CD4-positive, alpha-beta T cell treated with Interleukin-12 subunit alpha and Interleukin-12 subunit beta, for 1 hour (primary cell): ENCODE measurements at regions not wholly inside any gene's neighbourhood (a gene's known extent, or its start where the extent isn't known, plus 50 kb on each side); places are given as distances from the start of the nearest gene placed in this dataset.
"Not testable (repeated sequence)": the region's sequence is repeated elsewhere in the genome, so short reads cannot be mapped to it uniquely, and the experiment has no call there.

Experiments used
- DNase-seq: peaks from one replicate; pipeline ENCODE4 v3.0.0-alpha.2; 2020

GRCh38 chr3:94737116-94737515 is 674.3 kb downstream of the NSUN3 start:
- no peak for DNase-seq

- no peak for DNase-seq
Measured at GRCh38 chr3:94739420-94739819, 676.6 kb downstream of the NSUN3 start.

GRCh38 chr3:94758751-94759150 is 695.9 kb downstream of the NSUN3 start:
- DNase-seq: no peak

- no peak for DNase-seq
Measured at GRCh38 chr3:94772402-94772801, 709.5 kb downstream of the NSUN3 start.

GRCh38 chr3:94775746-94776145 is 712.9 kb downstream of the NSUN3 start:
- DNase-seq: no peak

GRCh38 chr3:94776401-94776915 is 713.6 kb downstream of the NSUN3 start:
- no peak for DNase-seq

GRCh38 chr3:94778289-94778688 is 715.4 kb downstream of the NSUN3 start:
- no peak for DNase-seq

GRCh38 chr3:94778814-94779494 is 716.1 kb downstream of the NSUN3 start:
- DNase-seq: no peak

GRCh38 chr3:94779699-94780098 is 716.8 kb downstream of the NSUN3 start:
- no peak for DNase-seq

GRCh38 chr3:94784274-94784673 is 721.4 kb downstream of the NSUN3 start:
- no peak for DNase-seq

GRCh38 chr3:94787066-94787465 is 724.2 kb downstream of the NSUN3 start:
- no peak for DNase-seq

GRCh38 chr3:94787734-94788270 is 724.9 kb downstream of the NSUN3 start:
- DNase-seq: no peak

GRCh38 chr3:94794563-94794962 is 731.7 kb downstream of the NSUN3 start:
- DNase-seq: no peak

- DNase-seq: no peak
Measured at GRCh38 chr3:94799420-94800060, 736.7 kb downstream of the NSUN3 start.

- DNase-seq: no peak
Measured at GRCh38 chr3:94811836-94812235, 749.0 kb downstream of the NSUN3 start.

GRCh38 chr3:94821241-94821640 is 758.4 kb downstream of the NSUN3 start:
- DNase-seq: no peak

GRCh38 chr3:94822298-94822697 is 759.4 kb downstream of the NSUN3 start:
- no peak for DNase-seq

- not testable (repeated sequence) for DNase-seq
Measured at GRCh38 chr3:94846251-94846650, 783.4 kb downstream of the NSUN3 start.

- no peak for DNase-seq
Measured at GRCh38 chr3:94862703-94863102, 799.8 kb downstream of the NSUN3 start.

- no peak for DNase-seq
Measured at GRCh38 chr3:94869059-94869547, 806.2 kb downstream of the NSUN3 start.

- DNase-seq: no peak
Measured at GRCh38 chr3:94873751-94874150, 810.9 kb downstream of the NSUN3 start.

GRCh38 chr3:94875149-94875548 is 812.3 kb downstream of the NSUN3 start:
- no peak for DNase-seq

GRCh38 chr3:94887065-94887464 is 824.2 kb downstream of the NSUN3 start:
- no peak for DNase-seq

- no peak for DNase-seq
Measured at GRCh38 chr3:94896994-94897393, 834.1 kb downstream of the NSUN3 start.
